Uterus (tissue), 3 donors: ENCODE measurements at regions not wholly inside any gene's neighbourhood (a gene's known extent, or its start where the extent isn't known, plus 50 kb on each side); places are given as distances from the start of the nearest gene placed in this dataset.

Experiments
- DNase-seq, 2 donors: peaks; one replicate each; pipeline ENCODE4 v3.0.0-alpha.2; 2019 to 2020
- H3K27ac ChIP-seq, 2 donors: fragments of 200-600 bp; sonication (generic); 1 replicate in 1 of 2; 2 replicates in 1 of 2; pipeline ENCODE4 v1.5.1; 2016 to 2018
- H3K27me3 ChIP-seq, 2 donors: fragments of 200-600 bp; sonication (generic); one replicate each; pipeline ENCODE4 v1.5.1; 2018 to 2019; ENCODE audit warnings: control low read depth in 1 of 2
- H3K36me3 ChIP-seq, 2 donors: fragments of 200-600 bp; sonication (generic); one replicate each; pipeline ENCODE4 v1.5.1; 2019; ENCODE audit warnings: control low read depth in 1 of 2
- H3K4me1 ChIP-seq, 2 donors: fragments of 200-600 bp; sonication (generic); one replicate each; pipeline ENCODE4 v1.5.1; 2018 to 2019; ENCODE audit warnings: control low read depth in 1 of 2
- H3K4me3 ChIP-seq, 2 donors: fragments of 200-600 bp; sonication (generic); 1 replicate in 1 of 2; 2 replicates in 1 of 2; pipeline ENCODE4 v1.5.1; 2018 to 2019; ENCODE audit warnings: mild to moderate bottlenecking in 1 of 2
- H3K9me3 ChIP-seq, 2 donors: fragments of 200-600 bp; sonication (generic); one replicate each; pipeline ENCODE4 v1.5.1; 2019; ENCODE audit warnings: control low read depth in 1 of 2
- POLR2A ChIP-seq, 2 donors: fragments of 450-650 bp; IDR thresholded peaks; one replicate each; pipeline ENCODE4 v1.6.1; 2016; ENCODE audit warnings: antibody characterized with exemption in 2 of 2, mild to moderate bottlenecking in 1 of 2, moderate library complexity in 1 of 2
- intact Hi-C: fragments of 100-400 bp; cut with DNase I; formaldehyde crosslinking; loops from one replicate; pipeline ENCODE4 v1.15.1; 2023; ENCODE audit warnings: low total_unique reads
- TF ChIP-seq, protein P1 (sequence below), 4 experiments: fragments of 200-600 bp in 2 of 4; fragments of 450-650 bp in 2 of 4; sonication (generic) in 2 of 4; IDR thresholded peaks; one replicate each; pipeline ENCODE4 v1.5.1; 2016 to 2019; ENCODE audit warnings: antibody characterized with exemption in 4 of 4, mild to moderate bottlenecking in 2 of 4, moderate library complexity in 1 of 4
- donor health status: DM: yes; HTN: yes; CAD: no.

DNA sequence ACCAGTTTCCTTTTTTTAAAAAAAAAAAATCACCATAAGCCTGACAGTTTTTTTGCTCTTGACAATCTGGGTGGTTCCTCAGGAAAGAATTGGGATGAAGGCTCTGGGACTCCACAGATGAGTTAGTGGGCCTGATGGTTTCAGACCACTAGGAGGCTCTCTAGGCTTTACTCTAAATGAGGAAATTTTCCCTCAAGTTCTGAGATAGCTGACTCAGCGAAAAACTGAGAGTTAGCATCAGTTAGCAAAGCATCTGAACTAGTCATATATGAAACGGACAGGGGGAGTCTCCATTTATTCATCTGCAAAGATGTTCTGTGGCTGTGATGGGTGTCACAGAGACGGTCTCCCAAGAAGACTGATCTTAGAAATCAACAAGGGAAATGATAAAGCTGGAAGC is 314.3 kb upstream of the OR4E1 start:
- H3K4me1 ChIP-seq: no peaks in the 10 kb centered on the region
- no peaks in the 10 kb centered on the region for H3K36me3 ChIP-seq
- TF ChIP-seq, protein P1, sequence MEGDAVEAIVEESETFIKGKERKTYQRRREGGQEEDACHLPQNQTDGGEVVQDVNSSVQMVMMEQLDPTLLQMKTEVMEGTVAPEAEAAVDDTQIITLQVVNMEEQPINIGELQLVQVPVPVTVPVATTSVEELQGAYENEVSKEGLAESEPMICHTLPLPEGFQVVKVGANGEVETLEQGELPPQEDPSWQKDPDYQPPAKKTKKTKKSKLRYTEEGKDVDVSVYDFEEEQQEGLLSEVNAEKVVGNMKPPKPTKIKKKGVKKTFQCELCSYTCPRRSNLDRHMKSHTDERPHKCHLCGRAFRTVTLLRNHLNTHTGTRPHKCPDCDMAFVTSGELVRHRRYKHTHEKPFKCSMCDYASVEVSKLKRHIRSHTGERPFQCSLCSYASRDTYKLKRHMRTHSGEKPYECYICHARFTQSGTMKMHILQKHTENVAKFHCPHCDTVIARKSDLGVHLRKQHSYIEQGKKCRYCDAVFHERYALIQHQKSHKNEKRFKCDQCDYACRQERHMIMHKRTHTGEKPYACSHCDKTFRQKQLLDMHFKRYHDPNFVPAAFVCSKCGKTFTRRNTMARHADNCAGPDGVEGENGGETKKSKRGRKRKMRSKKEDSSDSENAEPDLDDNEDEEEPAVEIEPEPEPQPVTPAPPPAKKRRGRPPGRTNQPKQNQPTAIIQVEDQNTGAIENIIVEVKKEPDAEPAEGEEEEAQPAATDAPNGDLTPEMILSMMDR (IDR thresholded peaks at IDR 0.05): no peak
- no peak for TF ChIP-seq POLR2A (IDR thresholded peaks at IDR 0.05)
- intact Hi-C loops: no loop called here
- H3K9me3 ChIP-seq: no peaks in the 10 kb centered on the region
- no peaks in the 10 kb centered on the region for H3K27me3 ChIP-seq
- no peak for DNase-seq
- no peak overlapping the region for H3K4me3 ChIP-seq
- H3K27ac ChIP-seq: no peak overlapping the region

DNA sequence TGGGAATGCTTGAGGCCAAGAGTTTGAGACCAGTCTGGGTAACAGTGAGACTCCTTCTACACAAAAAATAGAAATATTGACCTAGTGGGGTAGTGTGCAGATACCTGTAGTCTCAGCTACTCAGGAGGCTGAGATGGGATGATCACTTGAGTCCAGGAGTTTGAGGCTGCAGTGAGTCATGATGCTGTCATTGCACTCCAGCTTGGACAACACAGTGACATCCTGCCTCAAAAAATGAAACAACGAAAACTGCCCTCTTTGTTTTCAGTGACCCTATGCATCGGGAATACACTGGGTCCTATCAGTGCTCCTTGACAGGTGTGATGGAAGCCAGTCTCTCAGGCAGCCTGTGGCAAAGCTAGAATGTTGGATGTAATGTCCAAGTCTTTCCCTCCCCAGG is 311.5 kb upstream of the OR4E1 start:
- no peaks in the 10 kb centered on the region for H3K9me3 ChIP-seq
- H3K4me3 ChIP-seq: no peak overlapping the region
- TF ChIP-seq POLR2A (IDR thresholded peaks at IDR 0.05): no peak
- H3K27ac ChIP-seq: no peak overlapping the region
- H3K4me1 ChIP-seq: no peaks in the 10 kb centered on the region
- H3K36me3 ChIP-seq: no peaks in the 10 kb centered on the region
- intact Hi-C loops: no loop called here
- DNase-seq: no peak
- no peaks in the 10 kb centered on the region for H3K27me3 ChIP-seq

DNA sequence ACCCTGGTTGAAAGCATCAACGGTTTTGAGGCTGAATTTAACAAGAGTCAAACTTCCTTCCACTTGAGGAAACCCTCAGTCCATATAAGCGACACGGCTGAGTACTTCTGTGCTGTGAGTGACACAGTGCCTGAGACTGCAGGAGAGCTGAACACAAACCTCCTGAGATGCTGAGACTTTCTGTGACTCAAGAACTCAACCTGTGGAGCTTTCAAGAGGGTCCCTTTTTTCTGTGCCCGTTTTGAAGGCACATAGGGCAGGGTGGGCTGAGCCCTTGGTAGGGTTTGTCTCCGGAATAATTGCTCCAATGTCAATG is 305.3 kb upstream of the OR4E1 start:
- no peaks in the 10 kb centered on the region for H3K4me1 ChIP-seq
- TF ChIP-seq, protein P1 (IDR thresholded peaks at IDR 0.05): no peak
- no peak for TF ChIP-seq POLR2A (IDR thresholded peaks at IDR 0.05)
- H3K4me3 ChIP-seq: no peak overlapping the region
- intact Hi-C loops: no loop called here
- H3K27me3 ChIP-seq: no peaks in the 10 kb centered on the region
- H3K36me3 ChIP-seq: no peaks in the 10 kb centered on the region
- H3K9me3 ChIP-seq: no peaks in the 10 kb centered on the region
- no peak overlapping the region for H3K27ac ChIP-seq
- DNase-seq: no peak

DNA sequence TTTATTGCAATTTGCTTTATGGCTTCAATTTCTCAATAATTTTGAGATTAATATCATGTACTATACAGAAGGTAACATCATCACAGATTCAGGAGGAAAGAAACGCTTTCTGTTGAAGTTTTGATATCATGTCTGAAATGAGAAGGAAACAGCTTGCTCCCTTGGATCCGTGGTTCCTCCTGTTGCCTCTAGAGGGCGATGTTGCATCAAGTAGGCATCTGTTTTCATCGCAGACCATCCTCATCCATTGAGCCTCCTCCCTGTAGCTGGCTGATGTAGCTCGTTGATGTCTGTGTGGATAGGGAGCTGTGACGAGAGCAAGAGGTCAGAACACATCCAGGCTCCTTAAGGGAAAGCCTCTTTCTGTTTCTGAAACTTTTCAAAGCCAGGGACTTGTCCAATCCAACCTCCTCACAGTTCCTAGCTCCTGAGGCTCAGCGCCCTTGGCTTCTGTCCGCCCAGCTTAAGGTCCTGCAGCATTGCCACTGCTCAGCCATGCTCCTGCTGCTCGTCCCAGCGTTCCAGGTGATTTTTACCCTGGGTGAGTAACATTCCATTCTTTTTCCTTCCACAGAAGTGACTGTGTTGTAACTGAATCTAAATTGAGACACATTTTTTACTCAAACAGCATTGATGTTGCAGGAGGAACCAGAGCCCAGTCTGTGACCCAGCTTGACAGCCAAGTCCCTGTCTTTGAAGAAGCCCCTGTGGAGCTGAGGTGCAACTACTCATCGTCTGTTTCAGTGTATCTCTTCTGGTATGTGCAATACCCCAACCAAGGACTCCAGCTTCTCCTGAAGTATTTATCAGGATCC is 304.8 kb upstream of the OR4E1 start:
- no peak overlapping the region for H3K4me3 ChIP-seq
- H3K36me3 ChIP-seq: no peaks in the 10 kb centered on the region
- no peaks in the 10 kb centered on the region for H3K27me3 ChIP-seq
- TF ChIP-seq, protein P1 (IDR thresholded peaks at IDR 0.05): peak in 2 of 4 experiments; percentile 13 to 25
- TF ChIP-seq POLR2A (IDR thresholded peaks at IDR 0.05): no peak
- DNase-seq: peak in 1 of 2 donors; percentile 19
- H3K4me1 ChIP-seq: no peaks in the 10 kb centered on the region
- no peak overlapping the region for H3K27ac ChIP-seq
- no peaks in the 10 kb centered on the region for H3K9me3 ChIP-seq
- intact Hi-C loops: no loop called here

DNA sequence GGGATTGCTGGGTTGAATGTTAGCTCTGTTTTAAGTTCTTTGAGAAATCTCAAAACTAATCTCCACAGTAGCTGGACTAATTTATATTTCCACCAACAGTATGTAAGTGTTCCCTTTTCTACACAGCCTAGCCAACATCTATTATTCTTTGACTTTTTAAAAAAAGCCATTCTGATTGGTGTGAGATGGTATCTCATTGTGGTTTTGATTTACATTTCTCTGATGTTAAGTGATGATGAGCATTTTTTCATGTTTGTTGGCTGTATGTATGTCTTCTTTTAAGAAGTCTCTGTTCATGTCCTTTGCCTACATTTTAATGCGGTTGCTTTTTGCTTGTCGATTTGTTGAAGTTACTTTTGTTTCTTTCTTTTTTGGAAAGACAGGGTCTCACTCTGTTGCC is 301.1 kb upstream of the OR4E1 start:
- Histone ChIP-seq H3K36me3 (no peaks in the 10 kb centered on the region), H3K4me1 (no peaks in the 10 kb centered on the region), H3K27ac (no peak overlapping the region), H3K4me3 (no peak overlapping the region), H3K27me3 (no peaks in the 10 kb centered on the region), H3K9me3 (no peaks in the 10 kb centered on the region)
- TF ChIP-seq, protein P1 (IDR thresholded peaks at IDR 0.05): no peak
- no peak for TF ChIP-seq POLR2A (IDR thresholded peaks at IDR 0.05)
- intact Hi-C loops: no loop called here
- no peak for DNase-seq
